ENCODE measurements at regions not wholly inside any gene's neighbourhood (a gene's known extent, or its start where the extent isn't known, plus 50 kb on each side); places are given as distances from the start of the nearest gene placed in this dataset.

DNA sequence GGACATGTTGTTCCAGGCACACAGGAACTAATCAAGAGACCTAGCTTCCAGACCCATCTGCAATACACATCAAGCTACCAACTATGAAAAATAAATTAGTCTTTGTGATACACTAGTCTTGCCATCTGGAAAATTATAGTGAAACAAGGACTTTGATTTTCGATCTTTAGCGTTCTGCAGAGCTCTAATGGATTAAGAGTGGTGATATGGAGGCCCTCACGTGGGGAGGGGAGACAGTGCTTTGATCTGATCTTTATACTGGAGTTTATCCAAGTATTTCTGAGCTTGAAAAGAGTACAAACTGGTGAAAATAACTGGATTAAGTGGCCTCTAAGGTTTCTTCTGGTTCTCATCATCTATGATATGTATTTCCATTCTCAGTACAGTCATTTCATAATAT is 273.4 kb upstream of the CDH7 start:
- dilution Hi-C loops (cut with MboI; ENCODE audit: extremely low pct_ligation_motif_present, low sequenced_read_pairs): no loop called here
- FAIRE-seq (no peak), DNase-seq (ENCODE audit: low read depth, low spot score) (no peak)
- Histone ChIP-seq H3K27ac (ENCODE audit: control insufficient read depth, insufficient read depth, low read length) (no peak overlapping the region), H3K4me2 (ENCODE audit: control insufficient read depth, extremely low read depth, insufficient read depth, low read depth, low read length) (no peak overlapping the region), H3K9ac (ENCODE audit: control insufficient read depth, extremely low read depth, insufficient read depth, low read length) (no peak overlapping the region), H2AFZ (ENCODE audit: control insufficient read depth, low read length) (no peak overlapping the region), H3K9me3 (ENCODE audit: control insufficient read depth, low read depth, low read length) (no peaks in the 10 kb centered on the region), H3K4me3 (ENCODE audit: control insufficient read depth in 2 of 3, extremely low read depth in 1 of 3, insufficient read depth in 2 of 3, low read depth in 1 of 3, low read length in 3 of 3) (no peak overlapping the region), H3K36me3 (ENCODE audit: control insufficient read depth in 2 of 2, extremely low read depth in 1 of 2, insufficient read depth in 2 of 2, low read length in 2 of 2) (no peaks in the 10 kb centered on the region), H3K79me2 (ENCODE audit: control insufficient read depth, insufficient read depth, low read length) (no peaks in the 10 kb centered on the region), H3K4me1 (ENCODE audit: control insufficient read depth, extremely low read depth, insufficient read depth, low read length) (no peaks in the 10 kb centered on the region), H3K27me3 (ENCODE audit: control insufficient read depth, extremely low read depth, insufficient read depth, low read length) (no peaks in the 10 kb centered on the region), H3K9me1 (ENCODE audit: control insufficient read depth, extremely low read depth, insufficient read depth, low read length) (no peaks in the 10 kb centered on the region), H4K20me1 (ENCODE audit: control insufficient read depth, extremely low read depth, insufficient read depth, low read length) (no peaks in the 10 kb centered on the region)
- TF ChIP-seq, protein P1, sequence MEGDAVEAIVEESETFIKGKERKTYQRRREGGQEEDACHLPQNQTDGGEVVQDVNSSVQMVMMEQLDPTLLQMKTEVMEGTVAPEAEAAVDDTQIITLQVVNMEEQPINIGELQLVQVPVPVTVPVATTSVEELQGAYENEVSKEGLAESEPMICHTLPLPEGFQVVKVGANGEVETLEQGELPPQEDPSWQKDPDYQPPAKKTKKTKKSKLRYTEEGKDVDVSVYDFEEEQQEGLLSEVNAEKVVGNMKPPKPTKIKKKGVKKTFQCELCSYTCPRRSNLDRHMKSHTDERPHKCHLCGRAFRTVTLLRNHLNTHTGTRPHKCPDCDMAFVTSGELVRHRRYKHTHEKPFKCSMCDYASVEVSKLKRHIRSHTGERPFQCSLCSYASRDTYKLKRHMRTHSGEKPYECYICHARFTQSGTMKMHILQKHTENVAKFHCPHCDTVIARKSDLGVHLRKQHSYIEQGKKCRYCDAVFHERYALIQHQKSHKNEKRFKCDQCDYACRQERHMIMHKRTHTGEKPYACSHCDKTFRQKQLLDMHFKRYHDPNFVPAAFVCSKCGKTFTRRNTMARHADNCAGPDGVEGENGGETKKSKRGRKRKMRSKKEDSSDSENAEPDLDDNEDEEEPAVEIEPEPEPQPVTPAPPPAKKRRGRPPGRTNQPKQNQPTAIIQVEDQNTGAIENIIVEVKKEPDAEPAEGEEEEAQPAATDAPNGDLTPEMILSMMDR (optimal IDR thresholded peaks at IDR 0.05 in 1 of 3, IDR thresholded peaks at IDR 0.05 in 1 of 3, conservative IDR thresholded peaks at IDR 0.05 in 1 of 3; ENCODE audit: extremely low read depth in 1 of 3, insufficient read depth in 2 of 3, low read length in 3 of 3): no peak
- no peak for TF ChIP-seq EZH2 (IDR thresholded peaks at IDR 0.05; ENCODE audit: low read length)

DNA sequence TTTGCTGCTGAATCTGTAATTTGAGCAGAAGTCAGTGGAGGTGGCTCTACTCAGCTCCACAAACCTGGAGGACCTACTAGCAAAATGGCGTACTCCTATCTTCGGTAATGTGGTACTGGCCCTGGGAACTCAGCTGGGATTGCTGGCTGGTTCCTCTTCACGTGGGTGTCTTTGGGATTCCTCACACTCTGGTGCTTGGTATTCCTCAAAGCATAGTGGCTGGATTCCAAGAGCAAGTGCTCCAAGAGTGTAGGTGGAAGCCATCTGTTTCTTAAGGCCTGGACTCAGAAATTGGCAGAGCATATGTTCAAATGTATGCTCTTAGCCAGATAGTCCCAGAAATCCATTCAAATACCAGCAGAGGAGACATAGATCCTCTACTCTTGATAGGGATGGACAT is 281.9 kb upstream of the CDH7 start:
- Histone ChIP-seq H2AFZ (ENCODE audit: control insufficient read depth, low read length) (no peak overlapping the region), H3K4me1 (ENCODE audit: control insufficient read depth, extremely low read depth, insufficient read depth, low read length) (no peaks in the 10 kb centered on the region), H3K27me3 (ENCODE audit: control insufficient read depth, extremely low read depth, insufficient read depth, low read length) (no peaks in the 10 kb centered on the region), H3K9me1 (ENCODE audit: control insufficient read depth, extremely low read depth, insufficient read depth, low read length) (no peaks in the 10 kb centered on the region), H3K4me2 (ENCODE audit: control insufficient read depth, extremely low read depth, insufficient read depth, low read depth, low read length) (no peak overlapping the region), H3K9me3 (ENCODE audit: control insufficient read depth, low read depth, low read length) (peaks cover 2% of the 10 kb centered on the region), H3K4me3 (ENCODE audit: control insufficient read depth in 2 of 3, extremely low read depth in 1 of 3, insufficient read depth in 2 of 3, low read depth in 1 of 3, low read length in 3 of 3) (no peak overlapping the region), H3K36me3 (ENCODE audit: control insufficient read depth in 2 of 2, extremely low read depth in 1 of 2, insufficient read depth in 2 of 2, low read length in 2 of 2) (no peaks in the 10 kb centered on the region), H3K79me2 (ENCODE audit: control insufficient read depth, insufficient read depth, low read length) (no peaks in the 10 kb centered on the region), H3K27ac (ENCODE audit: control insufficient read depth, insufficient read depth, low read length) (no peak overlapping the region), H3K9ac (ENCODE audit: control insufficient read depth, extremely low read depth, insufficient read depth, low read length) (no peak overlapping the region), H4K20me1 (ENCODE audit: control insufficient read depth, extremely low read depth, insufficient read depth, low read length) (no peaks in the 10 kb centered on the region)
- DNase-seq (ENCODE audit: low read depth, low spot score): no peak
- dilution Hi-C loops (cut with MboI; ENCODE audit: extremely low pct_ligation_motif_present, low sequenced_read_pairs): no loop called here
- FAIRE-seq: no peak
- TF ChIP-seq, protein P1 (optimal IDR thresholded peaks at IDR 0.05 in 1 of 3, IDR thresholded peaks at IDR 0.05 in 1 of 3, conservative IDR thresholded peaks at IDR 0.05 in 1 of 3; ENCODE audit: extremely low read depth in 1 of 3, insufficient read depth in 2 of 3, low read length in 3 of 3): no peak
- no peak for TF ChIP-seq EZH2 (IDR thresholded peaks at IDR 0.05; ENCODE audit: low read length)

Measured in keratinocyte (primary cell).